CD8-positive, alpha-beta memory T cell (primary cell): ENCODE measurements at regions not wholly inside any gene's neighbourhood (a gene's known extent, or its start where the extent isn't known, plus 50 kb on each side); places are given as distances from the start of the nearest gene placed in this dataset.

Source experiments
- CTCF ChIA-PET: fragments of 350-600 bp; sonication (Branson Sonifier 250); formaldehyde crosslinking; loops from one replicate; lab custom pipeline; 2021; ENCODE audit warnings: antibody characterized with exemption; lab: Charles Lee
- POLR2A ChIA-PET: fragments of 350-600 bp; sonication (Branson Sonifier 250); formaldehyde crosslinking; loops from one replicate; lab custom pipeline; 2021; ENCODE audit warnings: antibody characterized with exemption; lab: Charles Lee
- DNase-seq, 5 donors: peaks; one replicate each; pipeline versions ENCODE4 v3.0.0 to v3.0.0-alpha.2; 2020 to 2022; ENCODE audit warnings: mixed read lengths in 1 of 5
- H3K27ac ChIP-seq: one replicate; pipeline ENCODE4 v1.7.0; 2013; ENCODE audit warnings: low read depth, mild to moderate bottlenecking, low read length, moderate library complexity
- H3K27me3 ChIP-seq: 2 replicates; pipeline ENCODE4 v1.7.0; 2013; ENCODE audit warnings: low read length, mild to moderate bottlenecking; ENCODE audit not compliant: insufficient read depth, poor library complexity, severe bottlenecking
- H3K36me3 ChIP-seq: 2 replicates; pipeline ENCODE4 v1.7.0; 2013; ENCODE audit warnings: mild to moderate bottlenecking, low read length, moderate library complexity; ENCODE audit not compliant: insufficient read depth
- H3K4me1 ChIP-seq: 2 replicates; pipeline ENCODE4 v1.7.0; 2013; ENCODE audit warnings: mild to moderate bottlenecking, low read length, moderate library complexity; ENCODE audit not compliant: insufficient read depth
- H3K4me3 ChIP-seq: 2 replicates; pipeline ENCODE4 v1.7.0; 2013; ENCODE audit warnings: mild to moderate bottlenecking, low read length
- H3K9me3 ChIP-seq: 2 replicates; pipeline ENCODE4 v1.7.0; 2013; ENCODE audit warnings: mild to moderate bottlenecking, low read length
- H3K27ac Mint-ChIP-seq, 8 donors: one replicate each; pipeline ENCODE4 v1.8.0; 2020 to 2021; ENCODE audit warnings: mixed read lengths in 8 of 8, mild to moderate bottlenecking in 6 of 8, inconsistent platforms in 3 of 8, moderate library complexity in 3 of 8
- H3K27me3 Mint-ChIP-seq, 2 donors: one replicate each; pipeline ENCODE4 v1.8.0; 2020 to 2021; ENCODE audit warnings: mixed read lengths in 2 of 2, mild to moderate bottlenecking in 1 of 2, moderate library complexity in 1 of 2
- H3K36me3 Mint-ChIP-seq, 3 donors: one replicate each; pipeline ENCODE4 v1.8.0; 2020 to 2021; ENCODE audit warnings: mixed read lengths in 3 of 3, inconsistent platforms in 1 of 3, mild to moderate bottlenecking in 1 of 3
- H3K4me1 Mint-ChIP-seq, 3 donors: one replicate each; pipeline ENCODE4 v1.8.0; 2020 to 2021; ENCODE audit warnings: mixed read lengths in 3 of 3, inconsistent platforms in 1 of 3, mild to moderate bottlenecking in 1 of 3
- H3K4me3 Mint-ChIP-seq, 7 donors: one replicate each; pipeline ENCODE4 v1.8.0; 2020 to 2021; ENCODE audit warnings: mixed read lengths in 7 of 7, mild to moderate bottlenecking in 6 of 7, moderate library complexity in 4 of 7, inconsistent platforms in 2 of 7
- H3K9me3 Mint-ChIP-seq, 5 donors: one replicate each; pipeline ENCODE4 v1.8.0; 2020 to 2022; ENCODE audit warnings: mixed read lengths in 5 of 5, mild to moderate bottlenecking in 3 of 5, moderate library complexity in 2 of 5, inconsistent platforms in 1 of 5

- H3K27ac Mint-ChIP-seq = no peak overlapping the region
- Histone ChIP-seq H3K4me1 (no peaks in the 10 kb centered on the region), H3K27me3 (peaks cover 7% of the 10 kb centered on the region), H3K4me3 (no peak overlapping the region), H3K9me3 (no peaks in the 10 kb centered on the region), H3K36me3 (no peaks in the 10 kb centered on the region), H3K27ac (no peak overlapping the region)
- POLR2A ChIA-PET = no interaction called here
- CTCF ChIA-PET = no interaction called here
- peaks cover 19 to 36% of the 10 kb centered on the region in 2 donors for H3K27me3 Mint-ChIP-seq
- H3K9me3 Mint-ChIP-seq = no peaks in the 10 kb centered on the region
- no peak for DNase-seq
- no peak overlapping the region for H3K4me3 Mint-ChIP-seq
- peaks cover 1 to 5% (median 4%) of the 10 kb centered on the region in 3 donors for H3K4me1 Mint-ChIP-seq
- no peaks in the 10 kb centered on the region for H3K36me3 Mint-ChIP-seq
Measured at GRCh38 chr20:51160821-51161220, 137.9 kb upstream of the KCNG1 start.

GRCh38 chr20:51159981-51160380, 137.1 kb upstream of the KCNG1 start:
- H3K36me3 Mint-ChIP-seq = no peaks in the 10 kb centered on the region
- H3K27ac Mint-ChIP-seq = no peak overlapping the region
- DNase-seq = no peak
- H3K27ac ChIP-seq = no peak overlapping the region
- POLR2A ChIA-PET = no interaction called here
- H3K27me3 Mint-ChIP-seq = peaks cover 19 to 41% of the 10 kb centered on the region in 2 donors
- H3K27me3 ChIP-seq = peaks cover 9% of the 10 kb centered on the region
- H3K9me3 Mint-ChIP-seq = no peaks in the 10 kb centered on the region
- no peak overlapping the region for H3K4me3 ChIP-seq
- peaks cover 1 to 5% (median 4%) of the 10 kb centered on the region in 3 donors for H3K4me1 Mint-ChIP-seq
- CTCF ChIA-PET = no interaction called here
- no peaks in the 10 kb centered on the region for H3K4me1 ChIP-seq
- no peaks in the 10 kb centered on the region for H3K36me3 ChIP-seq
- H3K4me3 Mint-ChIP-seq = no peak overlapping the region
- no peaks in the 10 kb centered on the region for H3K9me3 ChIP-seq

GRCh38 chr20:51159303-51159702, 136.4 kb upstream of the KCNG1 start:
- no peak overlapping the region for H3K4me3 Mint-ChIP-seq
- peaks cover 14 to 43% of the 10 kb centered on the region in 2 donors for H3K27me3 Mint-ChIP-seq
- Histone ChIP-seq H3K4me1 (no peaks in the 10 kb centered on the region), H3K27ac (no peak overlapping the region), H3K27me3 (peaks cover 9% of the 10 kb centered on the region), H3K9me3 (no peaks in the 10 kb centered on the region), H3K36me3 (no peaks in the 10 kb centered on the region), H3K4me3 (no peak overlapping the region)
- ChIA-PET POLR2A (no interaction called here), CTCF (no interaction called here)
- no peak for DNase-seq
- H3K9me3 Mint-ChIP-seq = no peaks in the 10 kb centered on the region
- no peaks in the 10 kb centered on the region for H3K36me3 Mint-ChIP-seq
- no peak overlapping the region for H3K27ac Mint-ChIP-seq
- peaks cover 1 to 5% (median 4%) of the 10 kb centered on the region in 3 donors for H3K4me1 Mint-ChIP-seq

- peaks cover 9% of the 10 kb centered on the region for H3K27me3 ChIP-seq
- no peaks in the 10 kb centered on the region for H3K36me3 Mint-ChIP-seq
- DNase-seq = no peak
- no peaks in the 10 kb centered on the region for H3K36me3 ChIP-seq
- no peaks in the 10 kb centered on the region for H3K9me3 Mint-ChIP-seq
- ChIA-PET CTCF (no interaction called here), POLR2A (no interaction called here)
- no peak overlapping the region for H3K4me3 ChIP-seq
- H3K27ac ChIP-seq = no peak overlapping the region
- H3K4me1 ChIP-seq = no peaks in the 10 kb centered on the region
- H3K9me3 ChIP-seq = no peaks in the 10 kb centered on the region
- H3K27me3 Mint-ChIP-seq = peaks cover 12 to 48% of the 10 kb centered on the region in 2 donors
- no peak overlapping the region for H3K27ac Mint-ChIP-seq
- H3K4me1 Mint-ChIP-seq = peaks cover 1 to 5% (median 4%) of the 10 kb centered on the region in 3 donors
- no peak overlapping the region for H3K4me3 Mint-ChIP-seq
Measured at GRCh38 chr20:51158226-51158625, 135.3 kb upstream of the KCNG1 start.

GRCh38 chr20:51156041-51156982, 133.4 kb upstream of the KCNG1 start:
- H3K9me3 ChIP-seq = no peaks in the 10 kb centered on the region
- Mint-ChIP-seq H3K9me3 (no peaks in the 10 kb centered on the region), H3K27ac (no peak overlapping the region), H3K36me3 (no peaks in the 10 kb centered on the region), H3K4me1 (peaks cover 1 to 5% (median 4%) of the 10 kb centered on the region in 3 donors), H3K4me3 (no peak overlapping the region), H3K27me3 (peaks cover 14 to 47% of the 10 kb centered on the region in 2 donors)
- no peaks in the 10 kb centered on the region for H3K4me1 ChIP-seq
- ChIA-PET CTCF (no interaction called here), POLR2A (no interaction called here)
- peaks cover 9% of the 10 kb centered on the region for H3K27me3 ChIP-seq
- H3K36me3 ChIP-seq = no peaks in the 10 kb centered on the region
- H3K4me3 ChIP-seq = no peak overlapping the region
- H3K27ac ChIP-seq = no peak overlapping the region
- no peak for DNase-seq

GRCh38 chr20:51154708-51155690, 132.1 kb upstream of the KCNG1 start:
- no peaks in the 10 kb centered on the region for H3K36me3 ChIP-seq
- Mint-ChIP-seq H3K36me3 (no peaks in the 10 kb centered on the region), H3K27me3 (peaks cover 14 to 41% of the 10 kb centered on the region in 2 donors), H3K9me3 (no peaks in the 10 kb centered on the region), H3K4me3 (no peak overlapping the region), H3K4me1 (peaks cover 1 to 5% (median 4%) of the 10 kb centered on the region in 3 donors), H3K27ac (no peak overlapping the region)
- POLR2A ChIA-PET = no interaction called here
- DNase-seq = no peak
- CTCF ChIA-PET = no interaction called here
- peaks cover 5% of the 10 kb centered on the region for H3K27me3 ChIP-seq
- no peaks in the 10 kb centered on the region for H3K9me3 ChIP-seq
- no peak overlapping the region for H3K27ac ChIP-seq
- H3K4me3 ChIP-seq = no peak overlapping the region
- no peaks in the 10 kb centered on the region for H3K4me1 ChIP-seq

GRCh38 chr20:51153867-51154707, 131.2 kb upstream of the KCNG1 start:
- CTCF ChIA-PET = no interaction called here
- H3K9me3 Mint-ChIP-seq = no peaks in the 10 kb centered on the region
- Histone ChIP-seq H3K27me3 (peaks cover 5% of the 10 kb centered on the region), H3K4me1 (no peaks in the 10 kb centered on the region), H3K27ac (no peak overlapping the region), H3K4me3 (no peak overlapping the region), H3K36me3 (no peaks in the 10 kb centered on the region), H3K9me3 (no peaks in the 10 kb centered on the region)
- H3K27ac Mint-ChIP-seq = no peak overlapping the region
- H3K27me3 Mint-ChIP-seq = peaks cover 14 to 42% of the 10 kb centered on the region in 2 donors
- H3K4me3 Mint-ChIP-seq = no peak overlapping the region
- POLR2A ChIA-PET = no interaction called here
- DNase-seq = no peak
- H3K36me3 Mint-ChIP-seq = no peaks in the 10 kb centered on the region
- H3K4me1 Mint-ChIP-seq = peaks cover 1 to 5% (median 4%) of the 10 kb centered on the region in 3 donors
